Karpas-422 (cell line): ENCODE measurements at regions not wholly inside any gene's neighbourhood (a gene's known extent, or its start where the extent isn't known, plus 50 kb on each side); places are given as distances from the start of the nearest gene placed in this dataset.

Experiments used
- DNase-seq: peaks from one replicate; pipeline ENCODE4 v3.0.0-alpha.2; 2015
- H2AFZ ChIP-seq: fragments of 200-600 bp; sonication (generic); 2 replicates; pipeline ENCODE4 v1.6.1; 2014; ENCODE audit warnings: antibody characterized with exemption, low read length, mixed read lengths
- H3K27ac ChIP-seq: fragments of 200-600 bp; sonication (generic); 2 replicates; pipeline ENCODE4 v1.5.1; 2014; ENCODE audit warnings: mild to moderate bottlenecking, low read length, moderate library complexity
- H3K27me3 ChIP-seq: fragments of 200-600 bp; sonication (generic); 2 replicates; pipeline ENCODE4 v1.6.1; 2014; ENCODE audit warnings: low read length, mixed read lengths
- H3K36me3 ChIP-seq: fragments of 200-600 bp; sonication (generic); 2 replicates; pipeline ENCODE4 v1.6.1; 2014; ENCODE audit warnings: low read length, mixed read lengths; ENCODE audit not compliant: insufficient read depth
- H3K4me1 ChIP-seq: fragments of 200-600 bp; sonication (generic); 2 replicates; pipeline ENCODE4 v1.6.1; 2014; ENCODE audit warnings: mild to moderate bottlenecking, low read length, mixed read lengths
- H3K4me2 ChIP-seq: fragments of 200-600 bp; sonication (generic); 2 replicates; pipeline ENCODE4 v1.6.1; 2014; ENCODE audit warnings: low read length, low read depth, mild to moderate bottlenecking; ENCODE audit not compliant: poor library complexity, severe bottlenecking
- H3K4me3 ChIP-seq: fragments of 200-600 bp; sonication (generic); 2 replicates; pipeline ENCODE4 v1.5.1; 2014; ENCODE audit warnings: mild to moderate bottlenecking, antibody characterized with exemption, low read length, mixed read lengths
- H3K79me2 ChIP-seq: fragments of 200-600 bp; sonication (generic); 2 replicates; pipeline ENCODE4 v1.6.1; 2014; ENCODE audit warnings: mild to moderate bottlenecking, low read length, mixed read lengths
- H3K9ac ChIP-seq: fragments of 200-600 bp; sonication (generic); 2 replicates; pipeline ENCODE4 v1.6.0; 2014; ENCODE audit warnings: low read length
- H3K9me2 ChIP-seq: fragments of 200-600 bp; sonication (generic), shearing (Covaris generic); replicated peaks from 2 replicates; pipeline ENCODE4 v1.6.0; 2014; ENCODE audit warnings: mild to moderate bottlenecking, low read length, moderate library complexity; ENCODE audit not compliant: insufficient read depth
- H3K9me3 ChIP-seq: fragments of 300-700, 200-600 bp; sonication (generic); 2 replicates; pipeline ENCODE4 v1.6.1; 2014; ENCODE audit warnings: low read length, mixed read lengths
- H4K20me1 ChIP-seq: fragments of 200-600 bp; sonication (generic); 2 replicates; pipeline ENCODE4 v1.6.1; 2014; ENCODE audit warnings: mild to moderate bottlenecking, antibody characterized with exemption, low read length, low read depth; ENCODE audit not compliant: insufficient read depth

GRCh38 chr3:166209701-166210100 is 372.5 kb upstream of the BCHE start:
- H2AFZ ChIP-seq: no peak overlapping the region
- no peak overlapping the region for H3K4me2 ChIP-seq
- H3K27ac ChIP-seq: no peak overlapping the region
- no peaks in the 10 kb centered on the region for H3K9me2 ChIP-seq
- no peaks in the 10 kb centered on the region for H3K36me3 ChIP-seq
- H3K4me3 ChIP-seq: no peak overlapping the region
- no peak overlapping the region for H3K9ac ChIP-seq
- no peaks in the 10 kb centered on the region for H3K9me3 ChIP-seq
- H4K20me1 ChIP-seq: no peaks in the 10 kb centered on the region
- no peaks in the 10 kb centered on the region for H3K27me3 ChIP-seq
- DNase-seq: no peak
- no peaks in the 10 kb centered on the region for H3K79me2 ChIP-seq
- no peaks in the 10 kb centered on the region for H3K4me1 ChIP-seq

GRCh38 chr3:166205158-166205557 is 367.9 kb upstream of the BCHE start:
- Histone ChIP-seq H3K27ac (no peak overlapping the region), H3K4me1 (no peaks in the 10 kb centered on the region), H3K27me3 (no peaks in the 10 kb centered on the region), H4K20me1 (no peaks in the 10 kb centered on the region), H3K79me2 (no peaks in the 10 kb centered on the region), H3K4me2 (no peak overlapping the region), H3K9ac (no peak overlapping the region), H3K4me3 (no peak overlapping the region), H2AFZ (no peak overlapping the region), H3K36me3 (no peaks in the 10 kb centered on the region), H3K9me3 (no peaks in the 10 kb centered on the region), H3K9me2 (no peaks in the 10 kb centered on the region)
- DNase-seq: no peak

DNA sequence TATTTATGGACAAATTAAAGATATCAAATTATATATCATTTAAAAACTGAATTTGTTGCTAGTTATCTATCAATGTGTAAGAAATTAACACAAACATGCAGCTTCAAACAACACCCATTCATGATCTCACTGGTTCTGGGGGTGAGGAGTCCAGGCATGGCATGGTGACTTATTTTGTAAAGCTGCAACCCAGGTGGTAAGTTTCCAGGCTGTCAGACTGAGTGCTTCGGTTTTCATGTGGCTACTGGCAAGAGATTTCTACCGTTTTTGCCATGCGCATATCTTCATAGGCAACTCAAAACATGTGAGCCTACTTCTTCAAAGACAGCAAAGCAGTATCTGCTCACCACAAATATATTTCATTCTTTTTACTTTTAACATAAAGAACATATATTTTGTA is 364.3 kb upstream of the BCHE start:
- Histone ChIP-seq H3K4me3 (no peak overlapping the region), H3K79me2 (no peaks in the 10 kb centered on the region), H2AFZ (no peak overlapping the region), H3K27ac (no peak overlapping the region), H3K4me2 (no peak overlapping the region), H3K9me3 (no peaks in the 10 kb centered on the region; the same call in none of the 2 replicates), H3K9me2 (no peaks in the 10 kb centered on the region), H4K20me1 (no peaks in the 10 kb centered on the region), H3K9ac (no peak overlapping the region), H3K4me1 (no peaks in the 10 kb centered on the region), H3K36me3 (no peaks in the 10 kb centered on the region), H3K27me3 (no peaks in the 10 kb centered on the region)
- no peak for DNase-seq

DNA sequence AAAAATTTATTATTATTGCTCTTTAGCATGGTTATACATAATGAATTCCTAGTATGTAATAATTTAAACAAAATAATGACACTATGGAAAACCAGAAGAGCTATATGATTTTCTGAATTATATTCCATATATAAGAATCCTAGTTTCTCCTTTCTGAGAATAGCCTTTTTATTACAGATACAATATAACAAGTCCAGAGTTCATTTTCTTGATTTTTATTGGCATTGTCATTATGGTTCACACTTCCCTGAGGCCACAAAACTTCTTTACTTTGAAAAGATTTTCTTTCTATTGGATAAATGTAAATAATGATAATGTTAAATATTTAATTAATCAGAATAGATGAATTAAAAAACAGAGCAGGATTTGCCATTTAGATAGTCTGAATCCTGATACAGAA is 362.3 kb upstream of the BCHE start:
- Histone ChIP-seq H3K27ac (no peak overlapping the region), H4K20me1 (no peaks in the 10 kb centered on the region), H3K4me1 (no peaks in the 10 kb centered on the region), H3K79me2 (no peaks in the 10 kb centered on the region), H3K27me3 (no peaks in the 10 kb centered on the region), H3K4me3 (no peak overlapping the region), H3K9me3 (no peaks in the 10 kb centered on the region; the same call in none of the 2 replicates), H3K9me2 (no peaks in the 10 kb centered on the region), H2AFZ (no peak overlapping the region), H3K36me3 (no peaks in the 10 kb centered on the region), H3K9ac (no peak overlapping the region), H3K4me2 (no peak overlapping the region)
- DNase-seq: no peak

DNA sequence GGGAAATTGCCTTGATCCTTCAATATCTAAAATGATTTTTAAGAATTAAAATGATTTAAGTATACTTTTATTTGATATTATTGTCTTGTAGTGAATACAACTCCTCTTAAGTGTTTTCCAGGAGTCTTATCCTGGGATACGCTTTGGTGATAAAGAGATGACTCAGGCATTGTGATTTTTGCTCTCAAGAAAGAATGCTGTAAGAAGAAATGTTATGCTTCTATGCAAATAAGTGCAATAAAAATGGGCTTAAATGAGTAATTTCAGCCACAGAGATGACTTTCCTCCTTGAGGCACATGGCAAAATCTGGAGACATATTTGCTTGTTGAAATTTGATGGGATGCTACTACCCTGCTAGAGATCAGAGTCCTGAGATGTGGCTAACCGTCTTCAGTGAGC is 358.6 kb upstream of the BCHE start:
- no peak overlapping the region for H3K4me3 ChIP-seq
- no peaks in the 10 kb centered on the region for H3K4me1 ChIP-seq
- H3K4me2 ChIP-seq: no peak overlapping the region
- H3K9me3 ChIP-seq: no peaks in the 10 kb centered on the region; the same call in none of the 2 replicates
- no peaks in the 10 kb centered on the region for H4K20me1 ChIP-seq
- H3K9me2 ChIP-seq: no peaks in the 10 kb centered on the region
- no peaks in the 10 kb centered on the region for H3K79me2 ChIP-seq
- H3K36me3 ChIP-seq: no peaks in the 10 kb centered on the region
- no peaks in the 10 kb centered on the region for H3K27me3 ChIP-seq
- no peak overlapping the region for H3K9ac ChIP-seq
- no peak overlapping the region for H3K27ac ChIP-seq
- no peak for DNase-seq
- no peak overlapping the region for H2AFZ ChIP-seq

DNA sequence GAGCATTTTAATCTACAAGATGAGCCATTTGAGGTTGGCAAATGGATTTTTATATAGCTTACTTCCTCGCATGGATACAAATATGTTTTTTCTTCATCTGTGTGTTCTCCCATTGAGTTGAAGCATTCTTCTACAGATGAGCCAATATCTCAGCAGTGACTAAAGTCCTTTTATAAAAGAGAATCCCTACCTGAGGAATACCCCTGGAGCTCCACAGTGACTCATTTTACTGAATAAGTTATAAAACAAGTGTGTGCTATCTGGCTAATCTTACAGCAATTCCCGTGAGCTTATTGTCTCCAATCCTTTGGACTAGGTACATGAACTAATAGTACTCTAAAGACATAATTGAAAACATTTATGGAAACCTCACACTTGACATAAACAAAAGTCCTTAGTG is 354.2 kb upstream of the BCHE start:
- Histone ChIP-seq H3K4me3 (no peak overlapping the region), H3K27ac (no peak overlapping the region), H3K9ac (no peak overlapping the region), H3K27me3 (no peaks in the 10 kb centered on the region), H3K36me3 (no peaks in the 10 kb centered on the region), H3K4me2 (no peak overlapping the region), H3K79me2 (no peaks in the 10 kb centered on the region), H4K20me1 (no peaks in the 10 kb centered on the region), H2AFZ (no peak overlapping the region), H3K9me3 (no peaks in the 10 kb centered on the region; the same call in 1 of the 2 replicates), H3K9me2 (no peaks in the 10 kb centered on the region), H3K4me1 (no peaks in the 10 kb centered on the region)
- DNase-seq: no peak

- Histone ChIP-seq H4K20me1 (no peaks in the 10 kb centered on the region), H3K9me2 (no peaks in the 10 kb centered on the region), H3K4me2 (no peak overlapping the region), H3K79me2 (no peaks in the 10 kb centered on the region), H3K4me3 (no peak overlapping the region), H3K9ac (no peak overlapping the region), H3K9me3 (no peaks in the 10 kb centered on the region; the same call in 1 of the 2 replicates), H3K4me1 (no peaks in the 10 kb centered on the region), H3K27me3 (no peaks in the 10 kb centered on the region), H3K27ac (no peak overlapping the region), H3K36me3 (no peaks in the 10 kb centered on the region), H2AFZ (no peak overlapping the region)
- DNase-seq: no peak
Measured at GRCh38 chr3:166190360-166190759, 353.1 kb upstream of the BCHE start.

GRCh38 chr3:166187237-166187636 is 350.0 kb upstream of the BCHE start:
- H3K27me3 ChIP-seq: no peaks in the 10 kb centered on the region
- no peak overlapping the region for H3K9ac ChIP-seq
- H3K79me2 ChIP-seq: no peaks in the 10 kb centered on the region
- H3K9me3 ChIP-seq: no peaks in the 10 kb centered on the region; the same call in 1 of the 2 replicates
- no peak overlapping the region for H3K27ac ChIP-seq
- no peaks in the 10 kb centered on the region for H3K9me2 ChIP-seq
- H3K4me3 ChIP-seq: no peak overlapping the region
- H2AFZ ChIP-seq: no peak overlapping the region
- no peaks in the 10 kb centered on the region for H3K4me1 ChIP-seq
- no peaks in the 10 kb centered on the region for H4K20me1 ChIP-seq
- no peak for DNase-seq
- H3K4me2 ChIP-seq: no peak overlapping the region
- H3K36me3 ChIP-seq: no peaks in the 10 kb centered on the region

GRCh38 chr3:166186003-166186402 is 348.8 kb upstream of the BCHE start:
- Histone ChIP-seq H3K4me3 (no peak overlapping the region), H3K79me2 (no peaks in the 10 kb centered on the region), H2AFZ (no peak overlapping the region), H3K27ac (no peak overlapping the region), H3K9ac (no peak overlapping the region), H3K27me3 (no peaks in the 10 kb centered on the region), H3K36me3 (no peaks in the 10 kb centered on the region), H3K4me1 (no peaks in the 10 kb centered on the region), H3K9me2 (no peaks in the 10 kb centered on the region), H3K9me3 (no peaks in the 10 kb centered on the region; the same call in 1 of the 2 replicates), H4K20me1 (no peaks in the 10 kb centered on the region), H3K4me2 (no peak overlapping the region)
- no peak for DNase-seq
